ENCODE measurements at regions not wholly inside any gene's neighbourhood (a gene's known extent, or its start where the extent isn't known, plus 50 kb on each side); places are given as distances from the start of the nearest gene placed in this dataset.

DNA sequence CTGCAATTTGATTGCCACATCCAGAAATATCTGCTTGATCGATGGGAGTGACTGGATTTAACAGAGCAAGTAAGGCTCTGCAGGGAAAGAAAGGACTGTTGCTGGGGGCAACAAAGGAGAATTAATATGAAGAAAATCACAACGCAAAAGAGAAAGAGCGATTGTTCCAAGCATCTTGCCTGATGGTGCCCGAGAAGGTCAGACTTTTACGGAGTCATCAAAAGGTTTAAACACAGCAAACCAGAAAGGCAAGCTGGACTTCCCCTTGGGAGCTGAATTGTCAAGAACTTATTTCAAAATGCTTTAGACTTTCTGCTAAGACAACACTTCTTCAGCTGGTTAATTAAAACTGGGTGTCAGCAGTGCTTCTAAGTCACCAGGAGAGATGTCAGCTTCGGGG is 791.5 kb downstream of the MED13L start:
- no peaks in the 10 kb centered on the region for H3K36me3 ChIP-seq (ENCODE audit: control insufficient read depth in 2 of 2, extremely low read depth in 1 of 2, insufficient read depth in 2 of 2, low read length in 2 of 2)
- H3K27ac ChIP-seq (ENCODE audit: insufficient read depth, low read depth, low read length), result no peak overlapping the region
- TF ChIP-seq GATA2 (IDR thresholded peaks at IDR 0.05; ENCODE audit: insufficient read depth, insufficient read length, low read depth, low read length) (no peak), EZH2 (IDR thresholded peaks at IDR 0.05; ENCODE audit: borderline replicate concordance, low read depth, low read length, severe bottlenecking) (no peak), MYC (IDR thresholded peaks at IDR 0.05; ENCODE audit: low read depth, low read length) (no peak)
- no TSS peak for BruUV-seq (replicated peaks)
- intact Hi-C loops (cut with micrococcal nuclease), result no loop called here
- H2AFZ ChIP-seq (ENCODE audit: low read depth, low read length), result no peak overlapping the region
- ChIA-PET CTCF (no interaction called here), POLR2A (no interaction called here)
- H3K4me2 ChIP-seq (ENCODE audit: insufficient read depth, low read length), result no peak overlapping the region
- DNase-seq (ENCODE audit: low read depth, low spot score) (no peak), FAIRE-seq (no peak)
- H3K9ac ChIP-seq (replicated peaks; ENCODE audit: extremely low read depth, insufficient read depth, low read length), result no peak overlapping the region
- no peaks in the 10 kb centered on the region for H3K27me3 ChIP-seq (ENCODE audit: control insufficient read depth in 2 of 2, insufficient read depth in 2 of 2, low read length in 2 of 2)
- no peaks in the 10 kb centered on the region for H3K79me2 ChIP-seq (ENCODE audit: control insufficient read depth, insufficient read depth, low read length)
- no peak overlapping the region for H3K4me3 ChIP-seq (replicated peaks in 1 of 3; ENCODE audit: insufficient read depth in 1 of 3, low read depth in 1 of 3, low read length in 3 of 3)
- H3K9me1 ChIP-seq (replicated peaks; ENCODE audit: control insufficient read depth, extremely low read depth, insufficient read depth, low read length), result no peaks in the 10 kb centered on the region
- H3K4me1 ChIP-seq (ENCODE audit: control insufficient read depth, extremely low read depth, insufficient read depth, low read length), result no peaks in the 10 kb centered on the region
- H3K9me3 ChIP-seq (replicated peaks; ENCODE audit: control insufficient read depth, insufficient read depth, low read length), result peaks cover 4% of the 10 kb centered on the region
- dilution Hi-C loops (cut with MboI; ENCODE audit: extremely low pct_ligation_motif_present, low sequenced_read_pairs), result no loop called here
- no peaks in the 10 kb centered on the region for H4K20me1 ChIP-seq (replicated peaks; ENCODE audit: control insufficient read depth, extremely low read depth, insufficient read depth, low read length)

DNA sequence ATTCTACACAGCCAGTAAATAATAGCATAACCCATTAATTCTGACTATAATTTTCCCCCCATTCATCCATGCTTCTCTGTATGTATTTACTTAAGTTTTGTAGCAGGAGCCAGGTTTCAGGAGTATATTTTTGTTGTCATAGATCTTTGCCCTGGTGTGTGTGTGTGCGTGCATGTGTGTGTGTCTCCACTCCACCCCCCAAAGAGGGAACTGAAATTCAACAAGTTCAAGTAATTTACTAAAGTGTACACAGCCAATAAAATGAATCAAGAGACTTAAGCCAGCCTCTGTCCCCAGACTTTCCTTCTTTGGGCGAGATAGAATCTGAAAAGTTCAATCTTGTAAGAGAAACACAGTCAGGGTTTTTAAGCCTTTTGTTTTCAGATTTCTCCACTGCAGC is 792.0 kb downstream of the MED13L start:
- no peaks in the 10 kb centered on the region for H3K27me3 ChIP-seq (ENCODE audit: control insufficient read depth in 2 of 2, insufficient read depth in 2 of 2, low read length in 2 of 2)
- H3K9me1 ChIP-seq (replicated peaks; ENCODE audit: control insufficient read depth, extremely low read depth, insufficient read depth, low read length), result no peaks in the 10 kb centered on the region
- H3K79me2 ChIP-seq (ENCODE audit: control insufficient read depth, insufficient read depth, low read length), result no peaks in the 10 kb centered on the region
- H3K27ac ChIP-seq (ENCODE audit: insufficient read depth, low read depth, low read length), result no peak overlapping the region
- no peak overlapping the region for H2AFZ ChIP-seq (ENCODE audit: low read depth, low read length)
- ChIA-PET POLR2A (no interaction called here), CTCF (no interaction called here)
- no TSS peak for BruUV-seq (replicated peaks)
- H3K9me3 ChIP-seq (replicated peaks; ENCODE audit: control insufficient read depth, insufficient read depth, low read length), result peaks cover 4% of the 10 kb centered on the region
- DNase-seq (ENCODE audit: low read depth, low spot score) (no peak), FAIRE-seq (no peak)
- TF ChIP-seq POLR2A (IDR thresholded peaks at IDR 0.05; ENCODE audit: low read depth, low read length), result no peak
- TF ChIP-seq GATA2 (IDR thresholded peaks at IDR 0.05; ENCODE audit: insufficient read depth, insufficient read length, low read depth, low read length), result no peak
- TF ChIP-seq EZH2 (IDR thresholded peaks at IDR 0.05; ENCODE audit: borderline replicate concordance, low read depth, low read length, severe bottlenecking), result no peak
- TF ChIP-seq JUN (IDR thresholded peaks at IDR 0.05; ENCODE audit: borderline replicate concordance, insufficient read depth, insufficient read length, low read depth), result no peak
- TF ChIP-seq, protein P1, sequence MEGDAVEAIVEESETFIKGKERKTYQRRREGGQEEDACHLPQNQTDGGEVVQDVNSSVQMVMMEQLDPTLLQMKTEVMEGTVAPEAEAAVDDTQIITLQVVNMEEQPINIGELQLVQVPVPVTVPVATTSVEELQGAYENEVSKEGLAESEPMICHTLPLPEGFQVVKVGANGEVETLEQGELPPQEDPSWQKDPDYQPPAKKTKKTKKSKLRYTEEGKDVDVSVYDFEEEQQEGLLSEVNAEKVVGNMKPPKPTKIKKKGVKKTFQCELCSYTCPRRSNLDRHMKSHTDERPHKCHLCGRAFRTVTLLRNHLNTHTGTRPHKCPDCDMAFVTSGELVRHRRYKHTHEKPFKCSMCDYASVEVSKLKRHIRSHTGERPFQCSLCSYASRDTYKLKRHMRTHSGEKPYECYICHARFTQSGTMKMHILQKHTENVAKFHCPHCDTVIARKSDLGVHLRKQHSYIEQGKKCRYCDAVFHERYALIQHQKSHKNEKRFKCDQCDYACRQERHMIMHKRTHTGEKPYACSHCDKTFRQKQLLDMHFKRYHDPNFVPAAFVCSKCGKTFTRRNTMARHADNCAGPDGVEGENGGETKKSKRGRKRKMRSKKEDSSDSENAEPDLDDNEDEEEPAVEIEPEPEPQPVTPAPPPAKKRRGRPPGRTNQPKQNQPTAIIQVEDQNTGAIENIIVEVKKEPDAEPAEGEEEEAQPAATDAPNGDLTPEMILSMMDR (IDR thresholded peaks at IDR 0.05; ENCODE audit: extremely low read depth in 1 of 2, insufficient read depth in 1 of 2, low read depth in 1 of 2, low read length in 2 of 2), result no peak
- no peak for TF ChIP-seq MYC (IDR thresholded peaks at IDR 0.05; ENCODE audit: low read depth, low read length)
- TF ChIP-seq, protein P2, sequence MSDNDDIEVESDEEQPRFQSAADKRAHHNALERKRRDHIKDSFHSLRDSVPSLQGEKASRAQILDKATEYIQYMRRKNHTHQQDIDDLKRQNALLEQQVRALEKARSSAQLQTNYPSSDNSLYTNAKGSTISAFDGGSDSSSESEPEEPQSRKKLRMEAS (IDR thresholded peaks at IDR 0.05; ENCODE audit: insufficient read depth, insufficient read length), result no peak
- no peak for TF ChIP-seq POLR2AphosphoS5 (IDR thresholded peaks at IDR 0.05; ENCODE audit: insufficient read depth, low read depth, low read length)
- no peak for TF ChIP-seq FOS (IDR thresholded peaks at IDR 0.05; ENCODE audit: borderline replicate concordance, insufficient read depth, low read length)
- H3K36me3 ChIP-seq (ENCODE audit: control insufficient read depth in 2 of 2, extremely low read depth in 1 of 2, insufficient read depth in 2 of 2, low read length in 2 of 2), result no peaks in the 10 kb centered on the region
- H3K4me2 ChIP-seq (ENCODE audit: insufficient read depth, low read length), result no peak overlapping the region
- dilution Hi-C loops (cut with MboI; ENCODE audit: extremely low pct_ligation_motif_present, low sequenced_read_pairs), result no loop called here
- H3K9ac ChIP-seq (replicated peaks; ENCODE audit: extremely low read depth, insufficient read depth, low read length), result no peak overlapping the region
- intact Hi-C loops (cut with micrococcal nuclease), result no loop called here
- no peak overlapping the region for H3K4me3 ChIP-seq (replicated peaks in 1 of 3; ENCODE audit: insufficient read depth in 1 of 3, low read depth in 1 of 3, low read length in 3 of 3)
- no peaks in the 10 kb centered on the region for H4K20me1 ChIP-seq (replicated peaks; ENCODE audit: control insufficient read depth, extremely low read depth, insufficient read depth, low read length)
- no peaks in the 10 kb centered on the region for H3K4me1 ChIP-seq (ENCODE audit: control insufficient read depth, extremely low read depth, insufficient read depth, low read length)

Measured in endothelial cell of umbilical vein (primary cell).